ENCODE measurements at regions not wholly inside any gene's neighbourhood (a gene's known extent, or its start where the extent isn't known, plus 50 kb on each side); places are given as distances from the start of the nearest gene placed in this dataset.
"Not testable (repeated sequence)": the region's sequence is repeated elsewhere in the genome, so short reads cannot be mapped to it uniquely, and the experiment has no call there.

GRCh38 chr9:29613773-29614172 is 2040.5 kb upstream of the C9orf72 start:
- Histone ChIP-seq H3K9me3 (no peaks in the 10 kb centered on the region), H3K4me1 (no peaks in the 10 kb centered on the region), H3K27ac (no peak overlapping the region), H3K4me3 (no peak overlapping the region), H3K36me3 (no peaks in the 10 kb centered on the region), H3K27me3 (no peaks in the 10 kb centered on the region)
- ATAC-seq (no peak), DNase-seq (no peak)
- TF ChIP-seq CTCF (IDR thresholded peaks at IDR 0.05) = no peak
- intact Hi-C loops (cut with DNase I) = no loop called here

GRCh38 chr9:29616844-29617243 is 2043.6 kb upstream of the C9orf72 start:
- Histone ChIP-seq H3K27me3 (no peaks in the 10 kb centered on the region), H3K9me3 (no peaks in the 10 kb centered on the region), H3K36me3 (no peaks in the 10 kb centered on the region), H3K27ac (no peak overlapping the region), H3K4me3 (no peak overlapping the region), H3K4me1 (no peaks in the 10 kb centered on the region)
- ATAC-seq (no peak), DNase-seq (no peak)
- intact Hi-C loops (cut with DNase I) = no loop called here
- no peak for TF ChIP-seq CTCF (IDR thresholded peaks at IDR 0.05)

- no peaks in the 10 kb centered on the region for H3K9me3 ChIP-seq
- TF ChIP-seq CTCF (IDR thresholded peaks at IDR 0.05) = no peak
- no peak overlapping the region for H3K27ac ChIP-seq
- H3K36me3 ChIP-seq = no peaks in the 10 kb centered on the region
- H3K4me3 ChIP-seq = no peak overlapping the region
- intact Hi-C loops (cut with DNase I) = no loop called here
- no peaks in the 10 kb centered on the region for H3K4me1 ChIP-seq
- DNase-seq = no peak
- ATAC-seq = no peak
- H3K27me3 ChIP-seq = no peaks in the 10 kb centered on the region
These were observed 2052.0 kb upstream of the C9orf72 start for GRCh38 chr9:29625292-29625731.

- H3K9me3 ChIP-seq = no peaks in the 10 kb centered on the region
- DNase-seq (no peak), ATAC-seq (no peak)
- no peak overlapping the region for H3K4me3 ChIP-seq
- no peaks in the 10 kb centered on the region for H3K4me1 ChIP-seq
- no peak overlapping the region for H3K27ac ChIP-seq
- no peaks in the 10 kb centered on the region for H3K27me3 ChIP-seq
- intact Hi-C loops (cut with DNase I) = no loop called here
- no peak for TF ChIP-seq CTCF (IDR thresholded peaks at IDR 0.05)
- H3K36me3 ChIP-seq = no peaks in the 10 kb centered on the region
These were observed 2052.7 kb upstream of the C9orf72 start for GRCh38 chr9:29625931-29626330.

- intact Hi-C loops (cut with DNase I); H3K4me3 ChIP-seq; H3K4me1 ChIP-seq; H3K27me3 ChIP-seq; DNase-seq; H3K27ac ChIP-seq; ATAC-seq; H3K36me3 ChIP-seq; H3K9me3 ChIP-seq: not testable (repeated sequence)
These were observed 2055.6 kb upstream of the C9orf72 start for GRCh38 chr9:29628856-29629255.

GRCh38 chr9:29637471-29638237 is 2064.4 kb upstream of the C9orf72 start:
- Histone ChIP-seq H3K9me3 (no peaks in the 10 kb centered on the region), H3K36me3 (no peaks in the 10 kb centered on the region), H3K4me3 (no peak overlapping the region), H3K27me3 (no peaks in the 10 kb centered on the region), H3K27ac (no peak overlapping the region), H3K4me1 (no peaks in the 10 kb centered on the region)
- DNase-seq (no peak), ATAC-seq (no peak)
- TF ChIP-seq CTCF (IDR thresholded peaks at IDR 0.05) = no peak
- intact Hi-C loops (cut with DNase I) = no loop called here
